ENCODE measurements at regions not wholly inside any gene's neighbourhood (a gene's known extent, or its start where the extent isn't known, plus 50 kb on each side); places are given as distances from the start of the nearest gene placed in this dataset.

GRCh38 chr7:41418337-41418736 is 284.6 kb downstream of the INHBA start:
- H3K4me1 ChIP-seq (ENCODE audit: insufficient read depth): peaks cover 2% of the 10 kb centered on the region
- no peak overlapping the region for H3K4me3 ChIP-seq
- no peak overlapping the region for H3K27ac ChIP-seq
- H3K9me3 ChIP-seq: no peaks in the 10 kb centered on the region
- TF ChIP-seq EP300 (IDR thresholded peaks at IDR 0.05) (no peak), CTCF (IDR thresholded peaks at IDR 0.05) (no peak), POLR2A (IDR thresholded peaks at IDR 0.05) (no peak)
- DNase-seq: no peak
- no peaks in the 10 kb centered on the region for H3K27me3 ChIP-seq
- 83 to 90% (median 87%) methylated on average over 3 of the region's 3 CpGs for WGBS, 3 donors
- intact Hi-C loops (cut with DNase I): no loop called here
- H3K36me3 ChIP-seq: no peaks in the 10 kb centered on the region

GRCh38 chr7:41416208-41416595 is 286.7 kb downstream of the INHBA start:
- no peak for DNase-seq
- Histone ChIP-seq H3K4me1 (ENCODE audit: insufficient read depth) (peaks cover 2% of the 10 kb centered on the region), H3K9me3 (no peaks in the 10 kb centered on the region), H3K4me3 (no peak overlapping the region), H3K27me3 (no peaks in the 10 kb centered on the region), H3K27ac (no peak overlapping the region), H3K36me3 (no peaks in the 10 kb centered on the region)
- WGBS, 3 donors: 82 to 86% (median 84%) methylated on average over 3 of the region's 3 CpGs
- no peak for TF ChIP-seq POLR2A (IDR thresholded peaks at IDR 0.05)
- TF ChIP-seq CTCF (IDR thresholded peaks at IDR 0.05): no peak
- TF ChIP-seq EP300 (IDR thresholded peaks at IDR 0.05): no peak
- intact Hi-C loops (cut with DNase I): no loop called here

GRCh38 chr7:41415471-41416207 is 287.3 kb downstream of the INHBA start:
- Histone ChIP-seq H3K9me3 (no peaks in the 10 kb centered on the region), H3K27ac (no peak overlapping the region), H3K4me1 (ENCODE audit: insufficient read depth) (peaks cover 2% of the 10 kb centered on the region), H3K27me3 (no peaks in the 10 kb centered on the region), H3K4me3 (no peak overlapping the region), H3K36me3 (no peaks in the 10 kb centered on the region)
- WGBS, 3 donors: 93% methylated on average over 5 of the region's 5 CpGs
- intact Hi-C loops (cut with DNase I): no loop called here
- no peak for TF ChIP-seq EP300 (IDR thresholded peaks at IDR 0.05)
- no peak for DNase-seq

- intact Hi-C loops (cut with DNase I): no loop called here
- H3K36me3 ChIP-seq: no peaks in the 10 kb centered on the region
- no peak overlapping the region for H3K27ac ChIP-seq
- DNase-seq: no peak
- H3K27me3 ChIP-seq: no peaks in the 10 kb centered on the region
- H3K4me3 ChIP-seq: no peak overlapping the region
- H3K9me3 ChIP-seq: no peaks in the 10 kb centered on the region
- TF ChIP-seq CTCF (IDR thresholded peaks at IDR 0.05) (no peak), POLR2A (IDR thresholded peaks at IDR 0.05) (no peak), EP300 (IDR thresholded peaks at IDR 0.05) (no peak)
- 90 to 92% (median 91%) methylated on average over 4 of the region's 4 CpGs for WGBS, 3 donors
- H3K4me1 ChIP-seq (ENCODE audit: insufficient read depth): peaks cover 2% of the 10 kb centered on the region
These were observed 287.8 kb downstream of the INHBA start for GRCh38 chr7:41415051-41415450.

- Histone ChIP-seq H3K9me3 (no peaks in the 10 kb centered on the region), H3K27me3 (no peaks in the 10 kb centered on the region), H3K36me3 (no peaks in the 10 kb centered on the region), H3K4me3 (no peak overlapping the region), H3K27ac (no peak overlapping the region), H3K4me1 (ENCODE audit: insufficient read depth) (no peaks in the 10 kb centered on the region)
- WGBS, 3 donors: 65 to 68% (median 67%) methylated on average over 3 of the region's 3 CpGs
- DNase-seq: no peak
- TF ChIP-seq POLR2A (IDR thresholded peaks at IDR 0.05) (no peak), CTCF (IDR thresholded peaks at IDR 0.05) (no peak), EP300 (IDR thresholded peaks at IDR 0.05) (no peak)
- intact Hi-C loops (cut with DNase I): no loop called here
These were observed 298.4 kb downstream of the INHBA start for GRCh38 chr7:41404375-41405074.
